ENCODE measurements at regions not wholly inside any gene's neighbourhood (a gene's known extent, or its start where the extent isn't known, plus 50 kb on each side); places are given as distances from the start of the nearest gene placed in this dataset.

GRCh38 chrX:74090049-74090448, 213.9 kb upstream of the ZCCHC13 start:
- TF ChIP-seq CTCF (conservative IDR thresholded peaks at IDR 0.05; ENCODE audit: low read depth, low read length) (no peak), SMC3 (IDR thresholded peaks at IDR 0.05; ENCODE audit: low read depth, low read length) (no peak), ELK1 (IDR thresholded peaks at IDR 0.05; ENCODE audit: borderline replicate concordance, low read depth, low read length) (no peak), POLR2A (IDR thresholded peaks at IDR 0.05; ENCODE audit: low read depth, low read length) (no peak), RCOR1 (IDR thresholded peaks at IDR 0.05; ENCODE audit: insufficient replicate concordance, low read length) (no peak), NFE2L2 (IDR thresholded peaks at IDR 0.05; ENCODE audit: low read depth, low read length) (no peak), RAD21 (IDR thresholded peaks at IDR 0.05; ENCODE audit: low read length) (no peak), CEBPB (IDR thresholded peaks at IDR 0.05; ENCODE audit: low read depth, low read length) (no peak), RFX5 (IDR thresholded peaks at IDR 0.05; ENCODE audit: low read depth, low read length) (no peak)

Measured in IMR-90 (cell line).